AG10803 (cell line): ENCODE measurements at regions not wholly inside any gene's neighbourhood (a gene's known extent, or its start where the extent isn't known, plus 50 kb on each side); places are given as distances from the start of the nearest gene placed in this dataset.
"Not testable (repeated sequence)": the region's sequence is repeated elsewhere in the genome, so short reads cannot be mapped to it uniquely, and the experiment has no call there.

ENCODE experiments used
- DNase-seq: peaks from one replicate; pipeline ENCODE4 v3.0.0; 2010; ENCODE audit warnings: low read depth
- H3K4me3 ChIP-seq: 2 replicates; pipeline ENCODE4 v1.5.1; 2011; ENCODE audit warnings: mild to moderate bottlenecking, low read length, control low read depth
- CTCF ChIP-seq: conservative IDR thresholded peaks from 2 replicates; pipeline ENCODE4 v1.5.1; 2011; ENCODE audit warnings: mild to moderate bottlenecking, low read length, control low read depth, inconsistent platforms

GRCh38 chr4:52472444-52472843 is 186.7 kb downstream of the USP46 start:
- H3K4me3 ChIP-seq: no peak overlapping the region
- no peak for DNase-seq
- no peak for TF ChIP-seq CTCF

- no peak for DNase-seq
- no peak for TF ChIP-seq CTCF
- H3K4me3 ChIP-seq: no peak overlapping the region
These were observed 181.8 kb downstream of the USP46 start for GRCh38 chr4:52477191-52477780.

- TF ChIP-seq CTCF: no peak
- no peak for DNase-seq
- no peak overlapping the region for H3K4me3 ChIP-seq
These were observed 175.8 kb downstream of the USP46 start for GRCh38 chr4:52483186-52483890.

- DNase-seq: no peak
- H3K4me3 ChIP-seq: no peak overlapping the region
- TF ChIP-seq CTCF: no peak
These were observed 151.3 kb downstream of the USP46 start for GRCh38 chr4:52507774-52508173.

- H3K4me3 ChIP-seq: no peak overlapping the region
- DNase-seq: no peak
- TF ChIP-seq CTCF: no peak
These were observed 148.0 kb downstream of the USP46 start for GRCh38 chr4:52510939-52511565.

GRCh38 chr4:52511825-52512224 is 147.3 kb downstream of the USP46 start:
- DNase-seq: no peak
- TF ChIP-seq CTCF: no peak

GRCh38 chr4:52512291-52512690 is 146.8 kb downstream of the USP46 start:
- DNase-seq: no peak
- no peak for TF ChIP-seq CTCF
- no peak overlapping the region for H3K4me3 ChIP-seq

More at GRCh38 chr4:52511825-52512224, 147.3 kb downstream of the USP46 start:
- H3K4me3 ChIP-seq: no peak overlapping the region

- H3K4me3 ChIP-seq, DNase-seq: not testable (repeated sequence)
These were observed 137.0 kb downstream of the USP46 start for GRCh38 chr4:52522093-52522492.
